GM12878 (cell line): ENCODE measurements at regions not wholly inside any gene's neighbourhood (a gene's known extent, or its start where the extent isn't known, plus 50 kb on each side); places are given as distances from the start of the nearest gene placed in this dataset.

Source experiments
- ATAC-seq: fragments of 200-7000 bp; cut with Tn5 transposase; 3 replicates; pipeline ENCODE4 v1.9.1; 2020; ENCODE audit warnings: mild to moderate bottlenecking, moderate library complexity
- BruUV-seq: library from RNA; stranded (reverse); fragments of 400-500 nt; replicated peaks from 2 replicates; lab custom pipeline; 2021; lab: Mats Ljungman, UMichigan
- CTCF ChIA-PET: fragments of 300-600 bp; sonication (Branson Sonifier 250); formaldehyde crosslinking; extraction: SDS; loops from one replicate; lab custom pipeline; 2021; ENCODE audit warnings: inconsistent platforms; lab: Yijun Ruan, JAX
- POLR2A ChIA-PET: fragments of 350-600 bp; formaldehyde crosslinking; extraction: SDS; loops from one replicate; lab custom pipeline; 2021; ENCODE audit warnings: inconsistent platforms; lab: Charles Lee
- RAD21 ChIA-PET: fragments of 300-600 bp; sonication (Branson Sonifier 250); formaldehyde crosslinking; loops from one replicate; lab custom pipeline; 2023; ENCODE audit warnings: antibody characterized with exemption; ENCODE audit not compliant: unreplicated experiment; lab: Charles Lee
- SMC1A ChIA-PET: fragments of 300-600 bp; sonication (Branson Sonifier 250); formaldehyde crosslinking; loops from one replicate; lab custom pipeline; 2023; ENCODE audit not compliant: unreplicated experiment, uncharacterized antibody; lab: Charles Lee
- DNase-seq: peaks from one replicate; pipeline ENCODE4 v3.0.0-alpha.2; 2011; ENCODE audit warnings: low read depth, low spot score
- FAIRE-seq: peaks from 3 replicates; lab custom pipeline; 2011; peaks lifted over from hg19 to GRCh38; lab: Jason Lieb, UNC
- H2AFZ ChIP-seq: 2 replicates; pipeline ENCODE4 v1.6.0; 2011; ENCODE audit warnings: low read depth, low read length, control low read depth; ENCODE audit not compliant: control insufficient read depth
- H3K27ac ChIP-seq: 2 replicates; pipeline ENCODE4 v1.5.1; 2011; ENCODE audit warnings: control low read depth; ENCODE audit not compliant: control insufficient read depth, insufficient read depth
- H3K27me3 ChIP-seq, 2 experiments: replicated peaks in 1 of 2; 2 replicates each; pipeline versions ENCODE4 v1.6.0 to v1.6.1; 2011; ENCODE audit warnings: low read length in 1 of 2; ENCODE audit not compliant: control insufficient read depth in 2 of 2, insufficient read depth in 2 of 2
- H3K36me3 ChIP-seq, 2 experiments: 2 replicates each; pipeline ENCODE4 v1.5.1; 2011; ENCODE audit warnings: low read length in 1 of 2; ENCODE audit not compliant: control insufficient read depth in 2 of 2, insufficient read depth in 2 of 2
- H3K4me1 ChIP-seq: 2 replicates; pipeline ENCODE4 v1.6.1; 2011; ENCODE audit warnings: mild to moderate bottlenecking, low read length, moderate library complexity, mixed read lengths; ENCODE audit not compliant: control insufficient read depth, insufficient read depth
- H3K4me2 ChIP-seq: 2 replicates; pipeline ENCODE4 v1.6.0; 2011; ENCODE audit warnings: control low read depth; ENCODE audit not compliant: control insufficient read depth, insufficient read depth
- H3K4me3 ChIP-seq: fragments of 200-600 bp; sonication (generic); 2 replicates; pipeline ENCODE4 v1.5.1; 2016
- H3K79me2 ChIP-seq: 2 replicates; pipeline ENCODE4 v1.6.0; 2011; ENCODE audit warnings: low read length; ENCODE audit not compliant: control insufficient read depth, insufficient read depth
- H3K9ac ChIP-seq: 2 replicates; pipeline ENCODE4 v1.8.0; 2011; ENCODE audit warnings: low read length, control low read depth, mixed read lengths; ENCODE audit not compliant: control insufficient read depth, insufficient read depth
- H3K9me3 ChIP-seq: replicated peaks from 3 replicates; pipeline ENCODE4 v1.5.1; 2011; ENCODE audit warnings: mild to moderate bottlenecking, low read length; ENCODE audit not compliant: control insufficient read depth, insufficient read depth
- H4K20me1 ChIP-seq: 2 replicates; pipeline ENCODE4 v1.6.0; 2011; ENCODE audit not compliant: control insufficient read depth, insufficient read depth
- CEBPB ChIP-seq, 2 experiments: fragments of 150-350 bp in 1 of 2; IDR thresholded peaks; 2 replicates each; pipeline ENCODE4 v1.6.1; 2012 to 2014; ENCODE audit warnings: low read depth in 2 of 2, low read length in 2 of 2, borderline replicate concordance in 1 of 2, inconsistent platforms in 1 of 2
- CTCF ChIP-seq, 3 experiments: IDR thresholded peaks in 2 of 3; conservative IDR thresholded peaks in 1 of 3; 2 replicates each; pipeline ENCODE4 v1.5.1; 2011; ENCODE audit warnings: low read depth in 3 of 3, low read length in 3 of 3, mild to moderate bottlenecking in 3 of 3, control low read depth in 2 of 3, moderate library complexity in 2 of 3, inconsistent platforms in 1 of 3, mixed read lengths in 1 of 3; ENCODE audit not compliant: control insufficient read depth in 2 of 3, insufficient read depth in 1 of 3; ENCODE audit errors: extremely low read depth in 1 of 3
- KDM1A ChIP-seq: fragments of 200-600 bp; sonication (generic); IDR thresholded peaks from 2 replicates; pipeline ENCODE4 v1.6.1; 2016; ENCODE audit warnings: borderline replicate concordance
- WGBS: methylation state at CpG from one replicate; pipeline ENCODE4 v1.1.6; 2016; ENCODE audit warnings: low lambda C conversion rate; ENCODE audit not compliant: insufficient replicate concordance, insufficient coverage; ENCODE audit errors: missing lambda C conversion rate; 5-methylcytosine and 5-hydroxymethylcytosine counted together
- in situ Hi-C: fragments of 300-500 bp; cut with MboI; formaldehyde crosslinking; loops from 9 replicates; pipeline ENCODE4 v1.14.3; 2018; ENCODE audit warnings: mixed read lengths
- intact Hi-C: fragments of 100-400 bp; cut with micrococcal nuclease; formaldehyde crosslinking; loops from one replicate; pipeline ENCODE4 v1.14.2; 2022; ENCODE audit not compliant: unreplicated experiment

DNA sequence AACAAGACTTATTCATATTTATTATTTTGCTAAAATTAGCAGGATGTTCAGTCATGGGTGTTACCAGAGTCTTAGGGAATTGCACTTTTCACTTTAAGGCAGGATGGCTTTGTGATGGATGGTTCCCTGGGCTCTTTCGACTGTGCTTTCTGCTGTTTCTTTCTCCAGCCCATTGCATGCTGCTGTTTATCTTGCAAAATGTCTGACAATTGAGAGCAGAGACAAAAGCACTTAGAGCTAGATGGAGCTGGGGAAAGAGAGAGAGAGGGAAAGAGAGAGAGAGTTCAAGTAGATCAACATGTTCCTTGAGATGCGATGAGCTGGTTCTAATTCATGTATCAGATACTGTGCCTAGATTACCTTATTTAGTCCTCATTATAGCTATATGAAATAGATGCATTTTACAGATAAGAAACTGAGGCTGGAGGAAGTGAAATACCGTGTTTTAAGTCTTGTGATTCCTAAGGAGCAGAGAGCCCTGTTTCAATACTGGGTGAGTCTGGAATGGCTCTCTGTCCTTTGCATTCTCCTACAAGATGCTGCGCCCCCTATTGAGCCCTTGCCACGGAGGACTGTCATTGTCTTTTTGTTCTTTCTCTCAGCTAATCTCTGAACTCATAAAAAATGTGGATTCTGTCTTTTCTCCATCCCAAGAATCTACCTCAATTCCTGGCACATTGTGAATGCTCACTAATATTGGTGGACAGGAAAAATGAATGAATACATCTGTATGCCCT lies 227.9 kb downstream of the ALG10B start:
- intact Hi-C loops (loop anchor here (10.0 kb wide), 1 partner anchor 210 kb away; no protein-coding TSS in a partner anchor), in situ Hi-C loops (no loop called here)
- Histone ChIP-seq H2AFZ (no peak overlapping the region), H4K20me1 (no peaks in the 10 kb centered on the region), H3K9me3 (no peaks in the 10 kb centered on the region), H3K79me2 (no peaks in the 10 kb centered on the region), H3K27me3 (no peaks in the 10 kb centered on the region), H3K9ac (no peak overlapping the region), H3K27ac (no peak overlapping the region), H3K4me1 (no peaks in the 10 kb centered on the region), H3K36me3 (no peaks in the 10 kb centered on the region), H3K4me2 (no peak overlapping the region), H3K4me3 (no peak overlapping the region)
- ChIA-PET RAD21 (no interaction called here), SMC1A (interaction anchor here (0.7 to 1.4 kb wide), 10 partner anchors 9 to 366 kb away, joined by 3 to 4 read pairs (median 3); no protein-coding TSS in a partner anchor), POLR2A (no interaction called here), CTCF (interaction anchor here (0.6 to 3.1 kb wide), 17 partner anchors 11 to 729 kb away, joined by 3 to 9 read pairs (median 3); no protein-coding TSS in a partner anchor)
- FAIRE-seq (no peak), DNase-seq (no peak), ATAC-seq (no peak; the same call in 2 of the 3 replicates)
- WGBS, result 29% methylated on average over 5 of the region's 5 CpGs
- no TSS peak for BruUV-seq
- TF ChIP-seq CTCF (IDR thresholded peaks at IDR 0.05 in 2 of 3, conservative IDR thresholded peaks at IDR 0.05 in 1 of 3; ENCODE audit: control insufficient read depth in 2 of 3, extremely low read depth in 1 of 3, insufficient read depth in 1 of 3, low read depth in 3 of 3, low read length in 3 of 3) (0 out of 6 replicates have a peak, but pooled peaks of 2 of the 3 experiments have one; percentile 2 to 3), CEBPB (IDR thresholded peaks at IDR 0.05; ENCODE audit: borderline replicate concordance in 1 of 2, low read depth in 2 of 2, low read length in 2 of 2) (no peak), KDM1A (no peak)
